ENCODE measurements at regions not wholly inside any gene's neighbourhood (a gene's known extent, or its start where the extent isn't known, plus 50 kb on each side); places are given as distances from the start of the nearest gene placed in this dataset.
A peak's percentile ranks its signal among the peaks of the same experiment; 100 is the strongest.

DNA sequence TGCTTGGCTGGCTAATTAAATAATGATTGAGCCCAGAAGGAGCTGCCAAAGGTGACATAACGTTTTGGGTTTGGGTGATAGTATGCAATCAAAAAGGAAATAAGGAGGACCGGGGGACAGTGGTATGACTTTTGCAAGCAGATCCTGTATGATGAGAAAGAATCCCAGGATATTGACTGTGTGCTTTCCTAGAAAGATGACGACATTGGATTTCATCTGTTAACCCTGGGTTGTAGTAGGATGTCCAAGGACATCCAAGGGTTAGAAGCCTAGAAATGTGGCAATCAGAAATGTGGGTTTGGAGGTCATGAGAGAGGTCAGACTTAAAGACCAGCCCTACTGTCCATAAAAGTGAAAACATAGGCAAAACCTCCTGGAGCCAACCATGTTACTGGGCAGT, 50.3 kb upstream of the HMHB1 start:
- DNase-seq (ENCODE audit: low spot score) = no peak

DNA sequence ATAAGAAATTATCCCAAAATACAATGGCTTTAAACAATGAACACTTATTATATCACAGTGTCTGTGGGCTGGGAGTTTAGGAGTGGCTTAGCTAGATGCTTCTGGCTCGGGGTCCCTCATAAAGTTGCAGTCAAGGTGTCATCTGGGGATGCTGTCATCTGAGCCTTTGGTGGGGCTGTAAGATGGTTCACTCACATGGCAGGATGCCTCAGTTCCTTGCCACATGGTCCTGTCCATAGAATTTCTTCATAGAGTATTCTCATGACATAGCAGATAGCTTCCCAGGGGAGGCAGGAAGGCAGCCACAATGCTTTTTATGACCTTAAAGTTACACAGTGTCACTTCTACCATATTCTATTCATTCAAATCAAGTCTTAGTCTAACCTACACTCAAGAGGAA, 51.2 kb upstream of the HMHB1 start:
- DNase-seq (ENCODE audit: low spot score) = no peak

DNA sequence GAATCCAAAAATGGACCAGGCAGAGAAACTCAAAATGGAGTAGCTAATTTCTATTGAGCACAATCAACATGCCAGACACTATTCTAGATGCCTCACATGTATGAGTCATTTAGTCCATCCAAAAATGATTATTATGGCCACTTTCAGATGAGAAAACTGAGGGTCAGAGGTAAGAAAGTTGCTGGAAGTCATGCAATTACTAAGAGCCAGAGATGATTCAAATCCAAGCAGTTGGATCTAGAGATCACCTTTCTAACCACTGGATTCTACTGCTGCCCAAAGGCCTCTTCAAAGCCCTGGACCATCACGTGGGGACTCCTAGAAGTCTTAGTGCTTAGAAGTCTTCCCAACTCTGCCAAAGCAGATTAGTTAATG, 51.8 kb upstream of the HMHB1 start:
- no peak for DNase-seq (ENCODE audit: low spot score)

DNA sequence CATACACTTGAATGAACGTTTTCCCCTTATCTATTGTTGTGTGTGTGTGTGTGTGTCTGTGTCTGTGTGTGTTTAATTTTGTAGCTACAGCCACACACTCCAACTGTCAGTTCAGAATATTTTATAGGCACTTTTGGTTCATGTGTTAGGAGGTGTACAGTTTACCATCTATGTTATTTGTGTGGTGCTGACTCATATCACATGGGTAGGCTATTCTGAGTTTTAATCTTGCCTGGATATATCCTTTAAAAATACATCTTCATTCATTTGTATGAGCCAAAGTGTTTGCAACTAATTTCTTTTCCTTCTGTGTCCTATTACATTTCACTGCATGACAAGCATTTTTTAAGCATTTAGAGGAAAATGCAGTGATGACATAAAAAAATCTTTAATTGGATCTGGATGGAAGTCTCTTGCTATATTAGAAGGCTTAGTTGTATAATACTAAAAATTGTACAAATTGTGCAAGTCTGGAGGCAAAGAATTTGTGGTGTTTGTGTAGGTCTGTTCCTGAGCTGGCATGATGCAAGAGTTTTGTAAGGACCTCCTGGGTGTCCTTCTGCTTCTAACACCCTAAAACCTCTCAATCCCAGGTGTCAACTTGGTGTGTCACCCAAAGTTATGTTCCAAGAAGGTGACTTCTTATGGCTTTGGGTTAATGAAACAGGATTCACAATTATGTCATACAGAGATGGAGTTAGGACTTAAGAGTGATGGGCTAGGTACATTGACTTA, 52.4 kb upstream of the HMHB1 start:
- no peak for DNase-seq (ENCODE audit: low spot score)

DNA sequence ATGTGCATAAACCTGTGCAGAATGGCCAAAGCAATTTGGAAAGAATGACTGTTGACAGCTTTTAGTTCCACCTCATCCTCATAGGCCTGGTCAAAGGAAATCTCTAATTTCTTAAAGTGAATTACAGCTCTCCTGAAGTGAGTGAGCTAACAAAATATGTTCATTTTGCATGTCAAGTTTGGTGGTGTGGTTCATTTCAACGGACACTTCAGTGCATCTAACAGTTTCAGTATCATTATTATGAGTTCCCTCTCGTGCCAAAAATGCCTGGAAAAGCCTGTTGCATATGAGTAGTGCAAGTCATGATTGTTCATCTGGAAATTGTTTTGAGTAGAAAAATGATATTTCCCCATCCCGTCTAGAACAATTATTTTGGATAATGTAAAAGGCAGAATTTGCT, 53.2 kb upstream of the HMHB1 start:
- DNase-seq (ENCODE audit: low spot score) = peak; percentile 15

DNA sequence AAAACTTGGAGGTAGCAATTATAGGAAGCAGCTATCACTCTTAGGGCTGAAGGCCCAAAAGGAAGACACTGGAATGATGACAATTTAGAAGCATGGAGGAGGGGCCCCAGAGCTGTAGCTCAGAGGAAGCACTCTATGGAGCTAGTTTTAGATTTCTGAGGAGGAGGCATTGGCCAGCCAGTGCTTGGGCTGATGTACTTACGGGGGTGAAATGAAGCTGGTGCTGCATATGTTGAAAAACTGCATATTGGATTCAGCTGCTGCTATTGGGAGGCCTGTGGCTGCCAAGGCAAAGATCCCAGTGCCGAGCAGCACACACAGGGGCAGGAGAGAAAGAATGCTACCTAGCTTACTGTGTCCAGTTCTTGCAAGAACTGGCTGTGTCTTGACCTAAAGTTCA, 53.9 kb upstream of the HMHB1 start:
- no peak for DNase-seq (ENCODE audit: low spot score)

DNA sequence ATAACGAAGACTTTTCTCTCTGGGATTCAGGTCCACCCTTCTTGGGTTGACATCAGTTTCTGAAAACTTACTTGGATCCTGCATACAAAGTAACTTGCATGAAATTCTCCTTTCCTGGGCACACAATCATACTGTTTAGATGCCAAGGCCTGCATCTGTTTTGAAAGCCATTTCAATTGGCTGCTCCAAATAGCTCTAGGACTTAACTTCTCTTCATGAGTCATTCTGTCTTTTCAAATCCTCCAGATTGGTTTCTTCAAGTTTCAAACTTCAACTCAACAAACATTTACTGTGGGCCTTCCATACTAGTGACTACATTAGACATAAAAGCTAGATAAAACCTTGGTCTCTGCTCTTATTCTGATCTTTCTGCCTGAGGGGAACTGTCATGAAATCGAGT, 54.8 kb upstream of the HMHB1 start:
- DNase-seq (ENCODE audit: low spot score) = no peak

DNA sequence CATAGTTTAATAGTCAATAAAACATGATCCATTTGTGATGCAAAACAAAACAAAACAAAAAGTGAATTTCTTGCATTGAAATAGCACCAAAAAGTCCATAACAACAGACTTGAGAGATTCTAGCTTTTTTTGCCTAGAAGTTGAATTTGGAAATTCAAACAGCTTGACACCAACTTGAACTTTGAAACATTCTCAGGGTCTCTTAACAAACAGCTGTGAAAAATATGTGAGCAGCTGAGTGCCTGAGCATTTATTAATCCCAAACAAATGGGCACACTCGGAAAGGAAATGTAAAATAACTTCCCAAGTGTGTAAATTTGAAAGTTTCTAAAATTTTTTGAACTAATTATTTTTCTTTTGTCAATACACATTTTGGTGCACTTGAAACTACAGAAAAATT, 56.0 kb upstream of the HMHB1 start:
- DNase-seq (ENCODE audit: low spot score) = no peak

DNA sequence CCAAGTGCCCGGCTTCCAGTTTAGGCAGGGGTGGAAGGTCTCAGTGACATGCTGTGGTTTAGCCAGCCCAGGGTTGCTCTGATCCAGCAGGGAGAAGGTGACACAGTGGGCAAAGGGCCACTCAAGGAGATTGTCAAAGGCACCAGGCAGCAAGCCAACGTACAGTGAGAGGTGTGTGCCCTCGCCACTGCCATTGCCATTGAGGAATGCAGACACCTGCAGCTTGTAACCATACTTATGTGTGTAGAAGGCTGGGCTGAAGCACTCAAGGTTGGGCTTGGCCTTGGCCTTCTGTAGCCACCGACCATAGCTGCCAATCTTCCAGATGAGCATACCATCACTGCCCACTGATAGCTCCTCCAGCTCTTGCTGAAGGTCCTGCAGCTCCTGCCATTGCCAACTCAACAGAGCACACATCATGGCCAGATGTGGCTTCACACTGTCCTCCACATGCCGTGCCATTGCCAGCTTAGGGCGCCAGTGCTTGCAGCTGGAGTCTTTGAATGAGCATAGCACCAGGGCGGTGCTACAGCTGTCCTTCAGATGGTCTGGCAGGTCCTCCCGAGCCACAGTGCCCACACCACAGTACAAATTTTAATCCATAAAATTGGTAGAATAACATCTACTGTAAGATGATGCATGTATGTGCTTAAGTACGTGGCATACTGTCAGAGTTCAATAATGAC, 59.7 kb upstream of the HMHB1 start:
- DNase-seq (ENCODE audit: low spot score) = no peak

DNA sequence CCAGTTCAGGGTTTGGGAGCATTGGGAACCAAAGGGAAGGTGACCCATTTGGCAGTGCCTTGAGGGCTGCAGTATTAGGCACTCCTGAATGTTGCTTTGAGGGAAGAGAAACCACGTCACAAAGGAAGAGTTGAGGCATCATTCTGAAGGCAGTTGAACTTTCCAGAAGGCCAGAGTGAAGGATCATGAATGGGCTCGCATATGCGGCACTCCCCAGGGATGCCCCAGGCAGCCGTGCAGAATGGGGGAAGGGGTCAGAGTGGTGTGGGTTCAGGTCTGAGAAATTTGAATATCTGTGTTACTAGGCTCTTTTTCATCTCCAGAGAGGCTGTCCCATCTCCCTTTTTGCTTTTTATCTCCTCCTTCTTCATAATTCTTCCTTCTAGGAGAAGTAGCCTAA, 60.6 kb upstream of the HMHB1 start:
- no peak for DNase-seq (ENCODE audit: low spot score)

DNA sequence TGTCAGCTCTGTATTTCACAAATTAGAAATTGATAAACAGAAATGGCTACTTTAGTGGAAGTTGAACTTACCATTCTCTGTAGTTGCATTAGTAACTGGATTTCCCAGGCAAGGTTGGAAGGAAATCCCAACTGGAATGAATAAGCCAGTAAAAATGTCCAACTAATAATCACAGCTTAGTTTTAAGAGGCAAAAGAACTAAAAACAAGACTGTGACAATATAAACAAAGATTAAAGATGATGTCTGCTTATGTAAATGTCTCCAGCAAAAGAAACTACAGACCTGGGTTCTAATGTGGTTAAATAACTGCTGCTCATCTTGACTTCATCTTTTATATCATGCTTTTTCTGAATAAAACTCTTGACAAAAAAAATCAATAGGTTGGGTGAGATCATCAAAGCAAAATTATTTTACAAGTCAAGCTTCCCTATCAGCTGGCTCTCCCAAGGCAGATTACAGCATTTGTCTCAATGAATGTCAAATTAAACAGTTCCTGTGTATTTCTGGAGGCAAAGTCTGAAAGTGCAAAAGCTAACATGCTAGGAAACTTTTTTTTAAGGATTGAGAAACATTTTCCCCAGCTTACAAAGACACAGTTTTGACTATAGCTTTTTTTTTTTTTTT, 62.3 kb upstream of the HMHB1 start:
- DNase-seq (ENCODE audit: low spot score) = no peak

DNA sequence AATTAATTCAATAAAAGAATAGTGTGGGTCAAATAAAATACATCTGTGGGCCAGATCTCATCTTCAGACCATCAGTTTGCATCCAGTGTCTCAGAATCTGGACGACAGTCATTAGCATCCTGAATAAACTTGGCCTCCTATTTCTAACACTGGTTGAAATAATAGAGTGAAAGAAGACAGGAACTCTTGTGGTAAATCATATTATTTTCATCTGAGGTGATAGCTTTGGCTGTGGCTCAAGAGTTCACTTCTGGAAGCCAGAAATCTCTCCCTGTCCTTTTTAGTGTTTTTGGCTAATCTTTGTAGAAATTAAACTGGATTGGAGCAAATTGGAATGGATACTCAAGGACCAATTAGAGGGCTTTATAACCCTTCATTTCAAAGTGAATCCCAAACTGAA, 63.4 kb upstream of the HMHB1 start:
- no peak for DNase-seq (ENCODE audit: low spot score)

DNA sequence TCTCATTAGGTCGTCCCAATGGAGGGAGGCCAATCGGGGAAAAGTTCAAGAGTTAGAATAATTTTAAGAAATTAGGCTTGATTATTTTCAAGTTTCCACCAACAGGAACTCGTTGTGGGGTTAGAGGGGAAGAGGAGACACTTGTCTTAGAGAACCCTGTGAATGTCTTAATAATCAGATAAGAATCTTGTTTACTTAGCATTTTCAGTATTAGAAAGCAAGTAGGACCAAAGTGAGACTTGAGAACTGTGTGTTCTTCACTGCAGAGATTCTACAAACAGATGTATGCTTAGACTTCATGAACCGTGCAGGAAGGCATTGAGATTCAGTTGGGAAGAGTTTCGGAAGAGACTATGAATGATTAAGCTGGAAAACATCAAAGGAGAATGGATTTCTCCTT, 69.0 kb upstream of the HMHB1 start:
- DNase-seq (ENCODE audit: low spot score) = no peak

DNA sequence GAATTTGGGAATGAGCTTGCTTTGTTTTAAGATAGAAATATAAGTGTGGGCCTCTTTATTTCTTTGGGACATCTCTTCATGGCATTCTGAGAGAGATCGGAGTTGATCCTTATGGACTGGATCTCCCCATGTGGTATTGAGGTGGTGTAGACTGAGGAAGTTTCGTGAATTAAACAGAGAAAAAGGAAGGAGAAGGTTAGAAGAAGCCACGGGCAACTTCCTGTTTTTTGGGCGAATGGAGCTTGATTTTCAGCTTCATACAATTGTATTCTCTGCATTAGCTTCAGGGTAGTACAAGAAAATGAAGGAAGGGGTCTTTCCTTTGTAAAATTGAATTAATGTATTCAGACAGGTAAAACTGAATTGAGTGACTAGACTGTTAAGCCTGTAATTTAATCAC, 70.5 kb upstream of the HMHB1 start:
- DNase-seq (ENCODE audit: low spot score) = no peak

DNA sequence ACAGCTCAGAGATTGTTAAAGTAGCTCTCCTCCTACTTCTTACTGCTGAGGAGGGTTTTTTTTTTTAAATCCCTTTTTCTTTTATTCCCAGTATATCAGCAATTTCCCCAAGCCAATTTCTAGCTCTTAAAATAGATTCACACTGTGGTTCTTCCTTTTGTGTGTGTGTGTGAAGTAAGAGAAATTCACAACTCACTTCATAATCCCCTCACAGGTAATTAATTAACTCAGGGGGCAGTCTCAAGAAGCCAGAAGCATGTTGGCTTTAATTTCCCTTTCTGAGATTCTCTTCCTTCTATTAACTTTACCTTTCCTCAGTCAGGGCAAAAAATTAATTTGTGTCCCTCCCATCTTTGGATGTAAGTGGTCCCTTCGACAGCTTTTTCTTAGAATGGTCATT, 71.0 kb upstream of the HMHB1 start:
- DNase-seq (ENCODE audit: low spot score) = no peak

DNA sequence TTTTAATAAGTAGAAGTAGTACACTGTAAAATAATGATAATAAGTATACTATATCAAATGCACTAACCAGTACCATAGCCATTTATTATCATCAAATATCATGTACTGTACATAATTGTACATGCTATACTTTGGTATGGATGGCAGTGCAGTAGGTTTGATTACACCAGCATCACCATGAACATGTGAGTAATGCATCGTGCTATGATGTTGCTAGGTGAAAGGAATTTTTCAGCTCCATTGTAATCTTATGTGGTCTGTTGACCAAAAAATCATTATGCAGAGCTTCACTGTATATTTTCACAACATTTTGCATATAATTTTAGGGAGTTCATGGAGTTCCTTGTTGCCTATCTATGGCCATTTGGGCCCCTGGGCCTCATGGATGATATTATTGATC, 72.2 kb upstream of the HMHB1 start:
- DNase-seq (ENCODE audit: low spot score) = no peak

DNA sequence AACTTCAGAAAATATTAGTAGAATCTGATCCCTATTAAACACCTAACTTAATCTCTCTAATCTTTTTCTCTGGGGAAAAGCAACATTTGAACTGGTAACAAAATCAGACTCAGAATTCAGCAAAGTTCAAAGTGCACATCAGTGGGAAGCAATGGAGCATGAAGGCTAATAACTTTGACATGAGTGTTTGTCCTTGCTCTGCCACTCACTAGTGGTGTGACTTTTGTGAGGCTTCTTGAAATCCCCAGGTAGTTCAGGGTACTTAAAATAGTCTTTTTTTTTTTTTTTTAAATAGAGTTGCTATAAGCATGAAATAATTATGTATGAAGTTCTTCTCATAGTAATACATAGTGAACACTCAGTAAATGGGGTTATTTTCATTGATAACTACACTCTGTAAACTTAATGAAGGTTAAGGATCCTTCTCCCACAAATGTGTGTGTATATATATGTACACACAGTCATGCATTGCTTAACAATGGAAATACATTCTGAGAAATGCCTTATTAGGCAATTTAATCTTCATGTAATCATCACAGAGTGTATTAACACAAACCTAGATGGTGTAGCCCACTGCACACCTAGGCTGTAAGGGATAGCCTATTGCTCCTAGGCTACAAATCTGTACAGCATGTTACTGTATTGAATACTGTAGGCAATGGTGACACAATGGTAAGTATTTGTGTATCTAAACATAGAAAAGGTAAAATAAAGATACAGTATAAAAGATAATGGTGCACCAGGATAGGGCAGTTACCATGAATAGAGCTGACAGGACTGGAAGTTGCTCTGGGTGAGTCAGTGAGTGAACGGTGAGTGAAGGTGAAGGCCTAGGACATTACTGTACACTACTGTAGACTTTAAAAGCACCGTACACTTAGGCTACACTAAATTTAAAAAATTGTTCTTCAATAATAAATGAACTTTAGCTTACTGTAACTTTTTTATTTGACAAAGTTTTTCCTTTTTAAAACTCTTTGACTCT, 73.3 kb upstream of the HMHB1 start:
- no peak for DNase-seq (ENCODE audit: low spot score)

DNA sequence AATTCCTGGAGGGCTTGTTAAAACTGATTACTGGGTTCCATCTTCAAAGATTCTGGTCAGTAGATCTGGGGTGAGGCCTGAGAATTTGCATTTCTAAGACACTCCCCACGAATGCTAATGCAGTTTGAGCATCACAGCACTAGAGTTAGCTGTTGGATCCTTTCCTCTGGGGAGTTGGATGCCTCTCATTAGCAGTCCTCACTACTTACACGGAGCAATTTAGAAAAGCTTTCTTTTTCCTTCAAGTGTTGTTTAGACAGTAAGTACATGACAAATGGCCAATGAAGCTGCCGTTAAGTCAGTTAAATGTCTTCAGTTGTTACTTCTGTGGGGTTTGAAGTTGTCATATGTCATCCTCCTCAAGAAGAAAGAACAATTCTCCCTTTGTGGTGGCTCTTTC, 74.9 kb upstream of the HMHB1 start:
- DNase-seq (ENCODE audit: low spot score) = no peak

DNA sequence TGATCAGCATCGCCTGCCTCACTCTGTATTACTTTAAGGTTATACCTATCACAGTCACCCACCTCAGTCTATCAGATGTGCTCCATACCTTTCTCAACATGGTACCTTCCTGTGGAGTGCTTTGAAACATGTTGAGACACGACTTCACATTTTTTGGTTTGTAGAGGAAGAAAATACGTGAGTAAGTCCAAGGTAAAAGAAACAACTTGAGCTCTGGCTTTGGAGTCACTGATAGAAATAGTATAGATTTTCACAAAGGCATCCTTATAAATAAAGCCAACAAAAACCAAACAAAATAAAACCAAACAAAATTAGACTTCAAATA, 77.5 kb upstream of the HMHB1 start:
- no peak for DNase-seq (ENCODE audit: low spot score)

DNA sequence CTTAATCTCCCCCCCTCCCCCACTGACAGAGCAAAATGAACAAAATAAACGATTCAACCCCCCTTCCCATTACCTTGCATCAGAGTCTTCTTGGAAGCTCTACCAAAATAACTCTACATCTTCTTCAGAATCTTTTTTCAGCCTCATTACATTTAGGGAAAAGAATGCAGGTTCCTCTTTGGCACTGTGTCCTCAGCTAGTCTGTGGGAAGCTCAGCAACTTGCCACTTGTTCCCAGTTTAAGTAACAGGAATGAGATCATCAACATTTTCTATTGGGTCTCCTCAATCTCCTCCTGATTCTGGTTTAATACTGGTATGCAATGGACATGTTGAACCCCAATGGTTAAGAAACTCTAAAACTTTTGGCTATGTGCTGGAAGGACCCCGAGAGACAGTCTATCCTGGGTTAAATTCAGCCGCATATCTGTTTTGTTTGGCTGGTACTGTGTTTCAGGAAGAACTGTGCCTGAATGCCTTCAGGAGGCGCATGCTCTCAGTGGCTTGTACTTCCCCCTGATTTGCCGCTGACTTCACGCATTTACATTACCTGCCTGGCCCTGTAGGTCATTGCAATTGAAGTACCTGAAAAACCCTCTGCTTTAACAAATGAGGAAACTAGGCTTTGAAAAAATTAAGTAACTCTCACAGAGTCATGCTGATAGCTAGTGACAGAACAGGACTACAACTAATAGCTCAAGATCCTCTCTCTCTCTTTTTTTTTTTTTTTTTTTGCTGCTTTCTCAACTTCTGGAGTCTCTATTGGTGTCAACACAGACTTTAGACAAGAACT, 78.1 kb upstream of the HMHB1 start:
- no peak for DNase-seq (ENCODE audit: low spot score)

DNA sequence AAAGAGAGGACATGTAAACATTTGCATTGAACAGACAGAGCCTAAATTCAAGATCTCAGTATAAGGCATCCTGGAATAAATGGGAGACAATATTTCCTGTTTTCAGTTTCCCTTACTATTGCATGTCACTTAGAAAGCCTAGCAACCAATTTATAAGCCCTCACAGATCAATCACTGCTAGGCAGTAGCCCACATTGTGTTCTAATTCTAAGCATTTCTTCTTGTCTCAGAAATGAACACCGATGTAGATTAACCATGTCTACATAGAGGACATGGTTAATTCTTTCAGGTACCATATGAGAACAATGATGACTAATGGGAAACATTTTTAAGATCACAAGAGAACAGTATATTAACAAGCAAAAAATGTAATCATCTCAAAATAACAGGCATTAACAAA, 79.6 kb upstream of the HMHB1 start:
- no peak for DNase-seq (ENCODE audit: low spot score)
